ENCODE measurements at regions not wholly inside any gene's neighbourhood (a gene's known extent, or its start where the extent isn't known, plus 50 kb on each side); places are given as distances from the start of the nearest gene placed in this dataset.

- Histone ChIP-seq H4K20me1 (ENCODE audit: insufficient read depth) (no peaks in the 10 kb centered on the region), H3K9me3 (ENCODE audit: low read length) (no peaks in the 10 kb centered on the region), H3K4me3 (ENCODE audit: low read length) (no peak overlapping the region), H3K27ac (ENCODE audit: low read length) (no peak overlapping the region), H3K9me2 (ENCODE audit: insufficient read depth, low read length) (no peaks in the 10 kb centered on the region), H3K79me2 (replicated peaks; ENCODE audit: insufficient read depth, low read length) (no peaks in the 10 kb centered on the region), H3K4me2 (ENCODE audit: low read length) (no peak overlapping the region), H2AFZ (ENCODE audit: low read depth, low read length) (no peak overlapping the region), H3F3A (ENCODE audit: insufficient read depth, low read length, poor library complexity, severe bottlenecking) (no peaks in the 10 kb centered on the region), H3K27me3 (ENCODE audit: insufficient read depth, low read depth, low read length) (no peaks in the 10 kb centered on the region), H3K9ac (ENCODE audit: low read length) (no peak overlapping the region), H3K36me3 (ENCODE audit: insufficient read depth, low read length) (no peaks in the 10 kb centered on the region)
- TF ChIP-seq RAD21 (conservative IDR thresholded peaks at IDR 0.05) (no peak), TAF1 (IDR thresholded peaks at IDR 0.05; ENCODE audit: low read depth) (no peak), EP300 (conservative IDR thresholded peaks at IDR 0.05; ENCODE audit: poor library complexity, severe bottlenecking) (no peak), EZH2 (IDR thresholded peaks at IDR 0.05; ENCODE audit: borderline replicate concordance, insufficient read depth, low read length, poor library complexity, severe bottlenecking) (no peak), REST (IDR thresholded peaks at IDR 0.05; ENCODE audit: borderline replicate concordance) (no peak), POLR2AphosphoS5 (IDR thresholded peaks at IDR 0.05) (no peak)
These were observed 124.1 kb downstream of the FAM174A start for GRCh38 chr5:100659080-100659795.

- H4K20me1 ChIP-seq (ENCODE audit: insufficient read depth), result peaks cover 3% of the 10 kb centered on the region
- no peaks in the 10 kb centered on the region for H3K9me2 ChIP-seq (ENCODE audit: insufficient read depth, low read length)
- no peak overlapping the region for H3K9ac ChIP-seq (ENCODE audit: low read length)
- no peak overlapping the region for H3K4me2 ChIP-seq (ENCODE audit: low read length)
- no peaks in the 10 kb centered on the region for H3K79me2 ChIP-seq (replicated peaks; ENCODE audit: insufficient read depth, low read length)
- no peaks in the 10 kb centered on the region for H3K27me3 ChIP-seq (ENCODE audit: insufficient read depth, low read depth, low read length)
- H3K9me3 ChIP-seq (ENCODE audit: low read length), result no peaks in the 10 kb centered on the region
- TF ChIP-seq EP300 (conservative IDR thresholded peaks at IDR 0.05; ENCODE audit: poor library complexity, severe bottlenecking), result no peak
- H3K36me3 ChIP-seq (ENCODE audit: insufficient read depth, low read length), result no peaks in the 10 kb centered on the region
- H3K4me3 ChIP-seq (ENCODE audit: low read length), result no peak overlapping the region
- no peak overlapping the region for H2AFZ ChIP-seq (ENCODE audit: low read depth, low read length)
- no peaks in the 10 kb centered on the region for H3F3A ChIP-seq (ENCODE audit: insufficient read depth, low read length, poor library complexity, severe bottlenecking)
- no peak overlapping the region for H3K27ac ChIP-seq (ENCODE audit: low read length)
These were observed 129.0 kb downstream of the FAM174A start for GRCh38 chr5:100664140-100664539.

GRCh38 chr5:100667161-100667630, 132.0 kb downstream of the FAM174A start:
- H3K27me3 ChIP-seq (ENCODE audit: insufficient read depth, low read depth, low read length), result no peaks in the 10 kb centered on the region
- H3K9me2 ChIP-seq (ENCODE audit: insufficient read depth, low read length), result no peaks in the 10 kb centered on the region
- H2AFZ ChIP-seq (ENCODE audit: low read depth, low read length), result no peak overlapping the region
- no peaks in the 10 kb centered on the region for H3F3A ChIP-seq (ENCODE audit: insufficient read depth, low read length, poor library complexity, severe bottlenecking)
- no peaks in the 10 kb centered on the region for H3K9me3 ChIP-seq (ENCODE audit: low read length)
- H3K4me3 ChIP-seq (ENCODE audit: low read length), result no peak overlapping the region
- H3K36me3 ChIP-seq (ENCODE audit: insufficient read depth, low read length), result no peaks in the 10 kb centered on the region
- peaks cover 3% of the 10 kb centered on the region for H4K20me1 ChIP-seq (ENCODE audit: insufficient read depth)
- no peak overlapping the region for H3K27ac ChIP-seq (ENCODE audit: low read length)
- no peak overlapping the region for H3K4me2 ChIP-seq (ENCODE audit: low read length)
- TF ChIP-seq REST (IDR thresholded peaks at IDR 0.05; ENCODE audit: borderline replicate concordance) (no peak), EZH2 (IDR thresholded peaks at IDR 0.05; ENCODE audit: borderline replicate concordance, insufficient read depth, low read length, poor library complexity, severe bottlenecking) (no peak)
- H3K9ac ChIP-seq (ENCODE audit: low read length), result no peak overlapping the region
- H3K79me2 ChIP-seq (replicated peaks; ENCODE audit: insufficient read depth, low read length), result no peaks in the 10 kb centered on the region
